Mammary epithelial cell (primary cell): ENCODE measurements at regions not wholly inside any gene's neighbourhood (a gene's known extent, or its start where the extent isn't known, plus 50 kb on each side); places are given as distances from the start of the nearest gene placed in this dataset.

Source experiments
- CTCF ChIP-seq, 2 donors: IDR thresholded peaks in 1 of 2; conservative IDR thresholded peaks in 1 of 2; 2 replicates each; pipeline ENCODE4 v1.5.1; 2011 to 2012; ENCODE audit warnings: inconsistent platforms in 2 of 2, low read length in 2 of 2, mild to moderate bottlenecking in 2 of 2, control low read depth in 1 of 2, low read depth in 1 of 2; ENCODE audit not compliant: insufficient read depth in 1 of 2; ENCODE audit errors: extremely low read depth in 1 of 2
- EZH2 ChIP-seq: IDR thresholded peaks from 2 replicates; pipeline ENCODE4 v1.6.1; 2012; ENCODE audit warnings: low read length, inconsistent platforms, borderline replicate concordance

DNA sequence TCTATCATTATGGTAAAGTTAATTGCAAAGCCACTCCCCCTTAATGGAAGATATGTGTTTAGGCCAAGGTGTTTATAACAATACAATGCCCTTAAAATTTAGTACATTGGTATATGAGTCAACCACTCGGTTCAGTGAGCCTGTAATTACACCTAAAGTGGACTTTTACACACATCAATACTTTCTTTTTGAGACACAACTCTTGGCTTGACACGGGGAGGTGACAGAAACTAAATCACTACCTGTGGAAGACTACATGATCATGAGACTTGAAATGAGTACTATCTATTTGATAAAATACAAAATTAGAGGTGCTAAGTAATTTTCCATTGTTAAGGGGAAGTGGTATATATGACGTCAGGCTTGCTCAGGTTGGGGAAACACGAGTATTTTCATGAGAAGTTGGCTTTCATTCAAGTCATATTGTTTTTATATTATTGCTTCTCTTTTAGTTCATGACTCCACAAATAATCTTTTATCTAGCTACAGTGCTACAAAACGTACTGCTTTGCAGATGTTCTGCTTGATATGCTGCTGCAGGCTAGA is 918.3 kb downstream of the ARAP2 start:
- TF ChIP-seq CTCF (conservative IDR thresholded peaks at IDR 0.05 in 1 of 2, IDR thresholded peaks at IDR 0.05 in 1 of 2; ENCODE audit: extremely low read depth in 1 of 2, insufficient read depth in 1 of 2, low read depth in 1 of 2, low read length in 2 of 2) = no peak
- no peak for TF ChIP-seq EZH2
